K562 (cell line): ENCODE measurements at regions not wholly inside any gene's neighbourhood (a gene's known extent, or its start where the extent isn't known, plus 50 kb on each side); places are given as distances from the start of the nearest gene placed in this dataset.

ENCODE experiments used
- ATAC-seq: fragments of 200-7000 bp; cut with Tn5 transposase; 3 replicates; pipeline ENCODE4 v1.9.1; 2020; ENCODE audit warnings: moderate library complexity
- BruUV-seq: library from RNA; stranded (reverse); fragments of 400-500 nt; replicated peaks from 2 replicates; lab custom pipeline; 2021; lab: Mats Ljungman, UMichigan
- CTCF ChIA-PET: fragments of 300-600 bp; formaldehyde crosslinking; extraction: SDS; loops from one replicate; lab custom pipeline; 2021; ENCODE audit warnings: low intra/inter-chr PET ratio; lab: Yijun Ruan, JAX
- POLR2A ChIA-PET: fragments of 300-600, 350-650 bp; sonication (Branson Sonifier 250); formaldehyde crosslinking; extraction: SDS; loops from one replicate; lab custom pipeline; 2021; ENCODE audit warnings: antibody characterized with exemption, inconsistent platforms; lab: Yijun Ruan, JAX
- DNase-seq, 4 experiments: peaks; one replicate each; pipeline versions ENCODE4 v3.0.0 to v3.0.0-alpha.2; 2011 to 2018; ENCODE audit warnings: low spot score in 3 of 4, mixed read lengths in 3 of 4; ENCODE audit errors: extremely low read depth in 1 of 4
- FAIRE-seq: peaks from 2 replicates; lab custom pipeline; 2011; peaks lifted over from hg19 to GRCh38; lab: Jason Lieb, UNC
- H2AFZ ChIP-seq: 2 replicates; pipeline ENCODE4 v1.6.0; 2011; ENCODE audit warnings: low read depth, low read length, control low read depth, inconsistent platforms
- H3K27ac ChIP-seq: fragments of 200-600 bp; 3 replicates; pipeline ENCODE4 v1.8.0; 2011; ENCODE audit warnings: low read depth, mild to moderate bottlenecking, control low read depth, inconsistent platforms, low read length, moderate library complexity, mixed read lengths; ENCODE audit errors: extremely low read depth
- H3K27me3 ChIP-seq, 2 experiments: fragments of 300-600 bp in 1 of 2; 2 replicates in 1 of 2; 3 replicates in 1 of 2; pipeline versions ENCODE4 v1.6.0 to v1.8.0; 2011; ENCODE audit warnings: inconsistent platforms in 2 of 2, low read length in 2 of 2, mild to moderate bottlenecking in 1 of 2, mixed read lengths in 1 of 2, moderate library complexity in 1 of 2; ENCODE audit not compliant: control insufficient read depth in 2 of 2, insufficient read depth in 2 of 2
- H3K36me3 ChIP-seq: fragments of 300-600 bp; 3 replicates; pipeline ENCODE4 v1.8.0; 2011; ENCODE audit warnings: mild to moderate bottlenecking, low read length, inconsistent platforms; ENCODE audit not compliant: control insufficient read depth, insufficient read depth
- H3K4me1 ChIP-seq, 2 experiments: fragments of 200-600 bp in 1 of 2; replicated peaks in 1 of 2; 2 replicates in 1 of 2; 3 replicates in 1 of 2; pipeline versions ENCODE4 v1.5.1 to v1.8.0; 2011; ENCODE audit warnings: inconsistent platforms in 2 of 2, low read length in 2 of 2, mild to moderate bottlenecking in 1 of 2, mixed read lengths in 1 of 2, moderate library complexity in 1 of 2; ENCODE audit not compliant: control insufficient read depth in 2 of 2, insufficient read depth in 2 of 2
- H3K4me2 ChIP-seq: 2 replicates; pipeline ENCODE4 v1.6.1; 2011; ENCODE audit warnings: low read length, control low read depth, inconsistent platforms, mixed read lengths; ENCODE audit not compliant: insufficient read depth
- H3K4me3 ChIP-seq: fragments of 200-600 bp; sonication (generic), shearing (Covaris generic); 2 replicates; pipeline ENCODE4 v1.5.1; 2016; ENCODE audit warnings: control low read depth, inconsistent platforms
- H3K79me2 ChIP-seq: fragments of 200-600 bp; 3 replicates; pipeline ENCODE4 v1.8.0; 2011; ENCODE audit warnings: low read length, inconsistent platforms; ENCODE audit not compliant: control insufficient read depth, insufficient read depth
- H3K9ac ChIP-seq, 2 experiments: 2 replicates each; pipeline versions ENCODE4 v1.6.0 to v1.6.1; 2011; ENCODE audit warnings: low read depth in 2 of 2, low read length in 2 of 2, control low read depth in 1 of 2, inconsistent platforms in 1 of 2, mild to moderate bottlenecking in 1 of 2, mixed read lengths in 1 of 2; ENCODE audit not compliant: insufficient read depth in 1 of 2
- H3K9me1 ChIP-seq: one replicate; pipeline ENCODE4 v1.6.0; 2011; ENCODE audit warnings: inconsistent platforms, mild to moderate bottlenecking, low read length, moderate library complexity; ENCODE audit not compliant: control insufficient read depth, insufficient read depth
- H3K9me3 ChIP-seq: replicated peaks from 2 replicates; pipeline ENCODE4 v1.5.1; 2011; ENCODE audit warnings: low read depth, low read length, inconsistent platforms; ENCODE audit not compliant: control insufficient read depth, insufficient read depth
- H4K20me1 ChIP-seq: replicated peaks from 2 replicates; pipeline ENCODE4 v1.6.1; 2011; ENCODE audit warnings: low read length, inconsistent platforms, mixed read lengths; ENCODE audit not compliant: control insufficient read depth, insufficient read depth
- ARHGAP35 ChIP-seq: fragments of 450-650 bp; IDR thresholded peaks from 2 replicates; pipeline ENCODE4 v1.6.1; 2018; ENCODE audit not compliant: partially characterized antibody
- GATAD2B ChIP-seq: fragments of 450-650 bp; IDR thresholded peaks from 2 replicates; pipeline ENCODE4 v1.6.1; 2017; ENCODE audit warnings: mild to moderate bottlenecking, borderline replicate concordance
- ILK ChIP-seq: fragments of 450-650 bp; IDR thresholded peaks from 2 replicates; pipeline ENCODE4 v1.6.1; 2016; ENCODE audit warnings: missing genetic modification characterization, low read depth, mild to moderate bottlenecking, missing compliant biosample characterization, moderate library complexity, borderline replicate concordance
- SRSF9 ChIP-seq: fragments of 200-400 bp; formaldehyde crosslinking; IDR thresholded peaks from 2 replicates; pipeline ENCODE4 v1.6.1; 2017; ENCODE audit warnings: low read depth, low read length, borderline replicate concordance
- TAF1 ChIP-seq: IDR thresholded peaks from 2 replicates; pipeline ENCODE4 v1.6.1; 2011; ENCODE audit warnings: mild to moderate bottlenecking, low read length, moderate library complexity; ENCODE audit not compliant: insufficient read depth, control insufficient read depth, severe bottlenecking; ENCODE audit errors: extremely low read depth
- ZBTB7A ChIP-seq: IDR thresholded peaks from 2 replicates; pipeline ENCODE4 v1.6.1; 2011; ENCODE audit warnings: low read depth, mild to moderate bottlenecking, low read length, moderate library complexity, borderline replicate concordance; ENCODE audit not compliant: control insufficient read depth
- ZNF140 ChIP-seq: fragments of 250-450 bp; sonication (Bioruptor Pico); IDR thresholded peaks from 2 replicates; pipeline ENCODE4 v1.8.0; 2021; ENCODE audit warnings: moderate library complexity, mild to moderate bottlenecking, inconsistent platforms
- ZNF551 ChIP-seq: fragments of 250-450 bp; sonication (Bioruptor Pico); IDR thresholded peaks from 2 replicates; pipeline ENCODE4 v1.5.0; 2021; ENCODE audit warnings: mild to moderate bottlenecking, moderate library complexity
- WGBS: fragments of 100-300 bp; shearing (Covaris generic); methylation state at CpG from one replicate; pipeline ENCODE4 v1.1.6; 2016; ENCODE audit warnings: low coverage, mixed read lengths; ENCODE audit not compliant: insufficient coverage; ENCODE audit errors: missing lambda C conversion rate; 5-methylcytosine and 5-hydroxymethylcytosine counted together
- in situ Hi-C: fragments of 300-500 bp; cut with MboI; formaldehyde crosslinking; loops from 4 replicates; pipeline ENCODE4 v1.15.0; 2018; ENCODE audit warnings: inconsistent platforms, mixed read lengths
- intact Hi-C: fragments of 100-400 bp; cut with micrococcal nuclease; formaldehyde crosslinking; loops from 2 replicates; pipeline ENCODE4 v1.14.2; 2022
- TF ChIP-seq, protein P1 (sequence below), 3 experiments: IDR thresholded peaks in 2 of 3; conservative IDR thresholded peaks in 1 of 3; 2 replicates each; pipeline ENCODE4 v1.5.1; 2011 to 2012; ENCODE audit warnings: low read length in 3 of 3, mild to moderate bottlenecking in 3 of 3, control low read depth in 2 of 3, improper control_type of control experiment in 1 of 3, inconsistent platforms in 1 of 3, low read depth in 1 of 3, mixed read lengths in 1 of 3, moderate library complexity in 1 of 3; ENCODE audit not compliant: insufficient read depth in 2 of 3
- TF ChIP-seq, protein P2 (sequence below): sonication (generic); formaldehyde crosslinking; IDR thresholded peaks from 2 replicates; pipeline ENCODE4 v1.8.1; 2023; ENCODE audit warnings: mild to moderate bottlenecking, missing genetic modification reagents

DNA sequence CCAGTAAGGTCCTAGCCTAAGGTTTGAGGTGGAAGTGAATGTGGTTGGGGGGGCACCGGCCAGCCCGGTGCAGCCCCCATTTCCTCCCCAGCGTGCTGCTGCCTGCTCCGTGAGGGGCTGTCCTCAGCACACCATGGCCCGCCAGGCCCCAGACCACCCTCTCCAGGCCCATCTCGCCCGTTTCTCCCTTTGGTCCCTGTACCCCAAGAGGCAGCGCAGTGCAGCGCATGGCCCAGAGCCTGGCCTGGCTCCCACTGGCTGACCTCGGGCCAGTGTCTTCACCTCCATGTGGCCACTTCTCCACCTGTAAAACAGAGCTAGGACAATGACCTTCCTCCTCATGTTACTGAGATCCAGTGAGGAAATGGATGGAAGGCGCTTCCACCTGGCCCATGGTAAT, 170.0 kb upstream of the GSE1 start:
- in situ Hi-C loops = loop anchor here (5.0 kb wide), 2 partner anchors 109 to 164 kb away; no protein-coding TSS in a partner anchor
- ATAC-seq (peak; percentile 6; the same call in 1 of the 3 replicates), DNase-seq (no peak), FAIRE-seq (no peak)
- Histone ChIP-seq H3K4me1 (peaks cover 4 to 76% of the 10 kb centered on the region in 2 experiments; a peak in 4 of 5 replicates), H3K9me3 (no peaks in the 10 kb centered on the region), H3K9me1 (no peaks in the 10 kb centered on the region), H2AFZ (no peak overlapping the region), H3K27me3 (no peaks in the 10 kb centered on the region), H3K27ac (no peak overlapping the region), H3K36me3 (no peaks in the 10 kb centered on the region), H3K4me2 (no peak overlapping the region), H4K20me1 (peaks cover 4% of the 10 kb centered on the region; the same call in 1 of the 2 replicates), H3K4me3 (no peak overlapping the region), H3K79me2 (peaks cover 3% of the 10 kb centered on the region; the same call in 2 of the 3 replicates), H3K9ac (peak overlapping the region in 1 of 2 experiments; percentile 64; a peak in 2 of 4 replicates)
- ChIA-PET CTCF (no interaction called here), POLR2A (interaction anchor here (1.0 kb wide), 2 partner anchors 13 to 18 kb away, joined by 3 to 5 read pairs; no protein-coding TSS in a partner anchor)
- no TSS peak for BruUV-seq
- TF ChIP-seq, protein P1, sequence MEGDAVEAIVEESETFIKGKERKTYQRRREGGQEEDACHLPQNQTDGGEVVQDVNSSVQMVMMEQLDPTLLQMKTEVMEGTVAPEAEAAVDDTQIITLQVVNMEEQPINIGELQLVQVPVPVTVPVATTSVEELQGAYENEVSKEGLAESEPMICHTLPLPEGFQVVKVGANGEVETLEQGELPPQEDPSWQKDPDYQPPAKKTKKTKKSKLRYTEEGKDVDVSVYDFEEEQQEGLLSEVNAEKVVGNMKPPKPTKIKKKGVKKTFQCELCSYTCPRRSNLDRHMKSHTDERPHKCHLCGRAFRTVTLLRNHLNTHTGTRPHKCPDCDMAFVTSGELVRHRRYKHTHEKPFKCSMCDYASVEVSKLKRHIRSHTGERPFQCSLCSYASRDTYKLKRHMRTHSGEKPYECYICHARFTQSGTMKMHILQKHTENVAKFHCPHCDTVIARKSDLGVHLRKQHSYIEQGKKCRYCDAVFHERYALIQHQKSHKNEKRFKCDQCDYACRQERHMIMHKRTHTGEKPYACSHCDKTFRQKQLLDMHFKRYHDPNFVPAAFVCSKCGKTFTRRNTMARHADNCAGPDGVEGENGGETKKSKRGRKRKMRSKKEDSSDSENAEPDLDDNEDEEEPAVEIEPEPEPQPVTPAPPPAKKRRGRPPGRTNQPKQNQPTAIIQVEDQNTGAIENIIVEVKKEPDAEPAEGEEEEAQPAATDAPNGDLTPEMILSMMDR (IDR thresholded peaks at IDR 0.05 in 2 of 3, conservative IDR thresholded peaks at IDR 0.05 in 1 of 3; ENCODE audit: insufficient read depth in 2 of 3, low read depth in 1 of 3, low read length in 3 of 3) = peak in 1 of 3 experiments; percentile 17; a peak in 1 of 6 replicates
- TF ChIP-seq GATAD2B = no peak
- no peak for TF ChIP-seq TAF1
- no peak for TF ChIP-seq ZNF140 (CRISPR knock-in tag)
- no peak for TF ChIP-seq SRSF9
- TF ChIP-seq ARHGAP35 = no peak
- TF ChIP-seq, protein P2, sequence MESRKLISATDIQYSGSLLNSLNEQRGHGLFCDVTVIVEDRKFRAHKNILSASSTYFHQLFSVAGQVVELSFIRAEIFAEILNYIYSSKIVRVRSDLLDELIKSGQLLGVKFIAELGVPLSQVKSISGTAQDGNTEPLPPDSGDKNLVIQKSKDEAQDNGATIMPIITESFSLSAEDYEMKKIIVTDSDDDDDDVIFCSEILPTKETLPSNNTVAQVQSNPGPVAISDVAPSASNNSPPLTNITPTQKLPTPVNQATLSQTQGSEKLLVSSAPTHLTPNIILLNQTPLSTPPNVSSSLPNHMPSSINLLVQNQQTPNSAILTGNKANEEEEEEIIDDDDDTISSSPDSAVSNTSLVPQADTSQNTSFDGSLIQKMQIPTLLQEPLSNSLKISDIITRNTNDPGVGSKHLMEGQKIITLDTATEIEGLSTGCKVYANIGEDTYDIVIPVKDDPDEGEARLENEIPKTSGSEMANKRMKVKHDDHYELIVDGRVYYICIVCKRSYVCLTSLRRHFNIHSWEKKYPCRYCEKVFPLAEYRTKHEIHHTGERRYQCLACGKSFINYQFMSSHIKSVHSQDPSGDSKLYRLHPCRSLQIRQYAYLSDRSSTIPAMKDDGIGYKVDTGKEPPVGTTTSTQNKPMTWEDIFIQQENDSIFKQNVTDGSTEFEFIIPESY (CRISPR knock-in tag) = peak; percentile 92
- TF ChIP-seq ZBTB7A = 0 out of 2 replicates have a peak, but pooled peaks have one; percentile 16
- TF ChIP-seq ILK (tag) = no peak
- no peak for TF ChIP-seq ZNF551 (CRISPR knock-in tag)
- intact Hi-C loops = no loop called here
- WGBS = 83% methylated on average over 11 of the region's 11 CpGs
